HG03025 (cell line): ENCODE measurements at regions not wholly inside any gene's neighbourhood (a gene's known extent, or its start where the extent isn't known, plus 50 kb on each side); places are given as distances from the start of the nearest gene placed in this dataset.
"Not testable (repeated sequence)": the region's sequence is repeated elsewhere in the genome, so short reads cannot be mapped to it uniquely, and the experiment has no call there.

Source experiments
- ATAC-seq: cut with Tn5 transposase; IDR thresholded peaks from one replicate; pipeline ENCODE4 v1.9.1; 2021; ENCODE audit warnings: mild to moderate bottlenecking, moderate library complexity; ENCODE audit not compliant: unreplicated experiment, low FRiP score

DNA sequence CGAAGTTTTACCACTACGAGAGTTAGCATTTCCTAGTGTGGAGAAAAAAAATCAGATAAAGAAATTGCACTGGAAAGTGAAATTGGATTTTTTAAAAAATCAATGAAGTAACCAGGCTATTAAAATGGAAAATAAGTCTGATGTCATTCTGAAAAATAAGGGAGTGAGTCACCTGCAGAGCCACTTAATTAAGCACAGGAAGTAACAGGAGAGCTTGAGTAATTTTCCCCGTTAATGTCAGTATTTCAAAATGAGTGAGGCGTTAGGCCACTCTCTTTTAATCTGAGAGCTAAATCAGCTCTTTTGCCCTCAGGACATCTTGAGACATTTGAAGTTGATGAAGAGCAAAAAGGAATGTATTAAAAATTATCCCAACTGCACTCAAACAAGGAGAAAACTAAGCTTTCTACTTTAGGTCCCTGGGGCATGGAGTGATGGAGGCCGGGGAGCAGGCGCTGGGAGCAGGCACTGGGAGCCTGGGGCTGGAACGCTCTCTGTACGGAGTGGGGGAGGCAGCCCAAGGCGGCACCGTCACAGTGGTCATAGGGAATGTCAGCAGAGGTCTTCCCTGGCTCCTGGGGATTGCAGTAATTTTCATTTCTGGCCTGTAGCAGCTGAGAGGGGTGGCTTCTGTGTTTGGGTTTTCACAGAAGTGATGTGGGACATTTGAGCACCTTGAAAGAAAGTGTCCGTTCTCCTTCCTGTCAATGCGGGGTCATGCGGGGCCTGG, 194.6 kb downstream of the BCL2L11 start:
- ATAC-seq = not testable (repeated sequence)

DNA sequence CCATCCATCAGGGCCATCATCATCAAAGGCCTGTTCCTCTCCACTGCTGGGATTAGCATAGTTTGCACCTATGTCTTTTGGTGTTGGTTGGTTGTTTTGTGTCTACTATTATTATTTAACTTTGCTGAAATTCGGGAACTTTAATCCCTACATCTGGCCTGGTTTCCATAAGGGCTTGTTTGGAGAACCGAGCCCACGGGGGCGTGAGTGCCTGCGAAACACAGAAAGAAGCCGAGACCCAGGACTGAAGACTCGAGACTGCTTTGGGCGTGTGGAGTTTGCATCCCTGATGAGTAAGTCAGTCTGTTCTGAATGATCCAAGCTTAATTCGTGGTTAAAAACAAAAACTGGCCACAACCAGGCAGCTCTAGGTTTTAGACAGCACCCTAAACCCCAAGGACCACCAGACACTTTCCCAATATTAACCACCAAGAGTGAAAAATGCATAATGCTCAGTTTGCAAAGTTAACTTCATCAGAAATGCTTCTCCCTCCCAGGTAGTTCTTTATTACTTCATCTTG, 195.6 kb downstream of the BCL2L11 start:
- ATAC-seq = not testable (repeated sequence)

DNA sequence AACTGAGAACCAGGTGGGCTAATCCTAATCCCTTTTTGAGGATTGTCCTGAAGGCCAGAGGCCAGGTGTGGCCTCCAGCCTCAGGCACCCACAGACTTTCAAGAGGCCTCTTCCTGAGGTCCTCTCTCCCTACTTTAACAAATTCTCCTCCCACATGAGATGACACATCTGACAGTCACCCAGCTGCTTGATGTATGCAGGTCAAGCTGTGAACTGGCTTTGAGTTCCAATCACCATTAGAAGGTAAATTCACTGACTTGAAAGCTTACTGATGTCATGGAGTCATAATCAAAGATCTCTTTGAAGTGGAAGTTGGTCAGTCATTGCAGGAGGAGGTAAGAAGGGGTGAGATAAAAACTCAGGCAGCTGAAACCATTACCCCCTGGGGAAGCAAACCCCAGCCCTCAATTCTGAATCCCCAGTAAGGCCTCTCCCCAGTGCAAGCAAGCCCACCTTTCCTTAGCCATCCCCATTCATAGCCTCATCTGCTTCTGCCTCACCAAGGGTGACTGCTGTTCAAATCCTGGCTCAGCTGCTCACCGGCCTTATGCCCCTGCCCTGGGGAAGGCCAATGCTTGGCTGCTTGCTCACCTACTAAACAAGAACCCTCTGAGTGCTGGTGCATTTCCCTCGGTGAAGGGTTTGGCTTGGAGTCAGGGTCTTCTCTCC, 196.3 kb downstream of the BCL2L11 start:
- ATAC-seq = not testable (repeated sequence)

DNA sequence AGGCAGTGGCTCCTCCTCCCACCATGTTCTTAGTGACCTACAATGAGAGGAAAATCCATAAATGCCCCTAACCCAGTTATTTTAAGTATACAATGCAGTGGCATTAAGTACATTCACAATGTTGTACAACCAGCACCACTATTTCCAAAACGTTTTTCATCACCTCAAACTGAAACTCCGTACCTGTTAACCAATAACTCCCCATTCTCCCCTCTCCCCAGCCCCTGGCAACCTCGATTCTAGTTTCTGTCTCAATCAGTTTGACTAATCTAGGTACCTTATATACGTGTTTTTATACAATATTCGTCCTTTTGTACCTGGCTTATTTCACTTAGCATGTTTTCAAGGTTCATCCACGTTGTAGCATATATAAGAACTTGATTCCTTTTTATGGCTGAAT, 198.8 kb downstream of the BCL2L11 start:
- ATAC-seq = not testable (repeated sequence)

DNA sequence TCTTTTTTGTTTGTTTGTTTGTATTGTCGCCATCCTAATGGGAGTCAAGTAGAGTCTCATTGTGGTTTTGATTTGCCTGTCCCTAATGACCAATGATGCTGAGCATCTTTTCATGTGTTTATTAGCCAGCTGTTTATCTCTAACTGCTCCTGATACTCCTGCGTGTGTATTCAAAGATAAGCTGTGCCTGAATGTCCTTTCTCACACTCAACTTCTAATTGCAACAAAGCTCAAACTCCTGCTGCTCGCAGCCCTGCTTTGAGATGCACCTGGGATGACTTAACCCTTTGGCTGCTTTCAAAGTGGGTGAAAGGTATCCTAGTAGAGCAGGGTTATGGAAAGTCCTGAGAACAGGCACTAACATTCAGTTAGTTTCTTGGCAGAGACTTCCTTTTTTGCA, 199.6 kb downstream of the BCL2L11 start:
- ATAC-seq = not testable (repeated sequence)

DNA sequence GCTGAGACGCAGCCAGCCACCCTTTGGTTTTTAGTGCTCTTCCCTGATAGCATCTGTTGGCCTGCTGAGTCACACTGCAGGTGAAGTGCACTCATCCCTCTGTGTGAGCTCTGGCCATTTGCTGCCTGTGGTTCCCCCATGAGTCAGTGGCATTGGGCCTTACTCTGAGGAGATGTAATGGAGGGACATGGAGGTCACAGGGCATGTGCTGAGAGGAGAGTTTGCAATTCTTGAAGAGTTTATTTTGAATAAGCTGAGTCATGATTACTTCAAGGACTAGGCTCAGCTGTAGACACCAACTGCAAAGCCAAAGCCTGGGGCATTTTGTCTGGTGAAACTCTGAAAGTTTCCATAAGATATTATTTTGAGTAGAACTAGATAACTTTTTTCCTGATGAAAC, 200.3 kb downstream of the BCL2L11 start:
- not testable (repeated sequence) for ATAC-seq

DNA sequence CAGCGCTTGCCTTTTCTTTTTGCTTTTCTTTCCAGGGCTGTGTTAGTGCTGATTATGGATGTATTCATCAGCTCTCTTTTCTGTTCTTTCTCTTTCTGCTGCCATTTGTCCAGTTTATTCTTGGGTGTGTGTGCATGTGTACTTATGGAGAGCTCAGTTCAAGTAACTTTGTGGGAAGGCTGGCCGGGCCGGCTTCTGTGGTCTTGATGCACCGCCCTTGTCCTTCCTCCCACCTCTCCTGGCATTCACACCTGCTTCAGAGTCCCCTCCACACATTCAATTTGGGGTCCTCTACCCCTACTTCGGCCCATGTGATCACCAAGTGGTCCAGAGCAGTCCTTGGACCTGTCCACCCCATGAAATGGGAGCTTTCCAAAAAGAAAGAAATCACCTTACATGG, 202.7 kb downstream of the BCL2L11 start:
- not testable (repeated sequence) for ATAC-seq

DNA sequence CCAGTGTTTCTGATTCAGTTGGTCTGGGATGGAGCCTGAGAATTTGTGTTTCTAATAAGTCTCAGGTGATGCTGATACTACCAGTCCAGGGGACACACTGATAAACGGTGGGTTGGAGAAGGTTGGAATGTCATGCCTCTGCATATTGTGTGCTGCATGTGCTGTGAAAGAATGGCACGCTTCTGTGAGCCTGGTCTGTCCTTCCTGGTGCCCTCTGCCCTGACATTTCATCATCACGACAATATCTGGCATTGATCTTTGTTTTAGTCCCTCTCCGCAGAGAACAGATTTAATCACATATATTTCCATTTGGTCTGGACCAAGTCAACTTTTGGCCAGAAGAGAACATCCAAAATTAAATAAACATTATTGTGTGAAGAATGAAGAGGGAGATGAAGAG, 207.0 kb downstream of the BCL2L11 start:
- ATAC-seq = not testable (repeated sequence)

DNA sequence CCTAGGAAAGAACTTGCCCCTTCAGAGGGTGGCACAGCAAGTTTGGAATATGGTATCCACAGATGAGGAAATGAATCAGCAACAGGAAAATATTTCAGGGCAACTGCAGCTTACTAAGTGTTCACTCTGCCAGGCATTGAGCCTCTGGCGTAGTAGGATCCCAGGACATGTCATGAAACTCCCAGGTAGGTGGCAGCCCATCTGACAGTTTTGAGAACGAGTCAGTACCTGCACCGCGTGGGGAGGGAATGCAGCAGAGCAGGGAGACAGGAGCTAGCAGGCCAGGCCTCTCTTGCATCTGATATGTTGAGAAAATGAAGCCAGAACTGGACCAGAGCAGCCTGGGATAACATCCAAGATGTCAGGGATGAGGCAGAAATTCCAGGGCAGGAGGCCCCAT, 208.6 kb downstream of the BCL2L11 start:
- not testable (repeated sequence) for ATAC-seq

DNA sequence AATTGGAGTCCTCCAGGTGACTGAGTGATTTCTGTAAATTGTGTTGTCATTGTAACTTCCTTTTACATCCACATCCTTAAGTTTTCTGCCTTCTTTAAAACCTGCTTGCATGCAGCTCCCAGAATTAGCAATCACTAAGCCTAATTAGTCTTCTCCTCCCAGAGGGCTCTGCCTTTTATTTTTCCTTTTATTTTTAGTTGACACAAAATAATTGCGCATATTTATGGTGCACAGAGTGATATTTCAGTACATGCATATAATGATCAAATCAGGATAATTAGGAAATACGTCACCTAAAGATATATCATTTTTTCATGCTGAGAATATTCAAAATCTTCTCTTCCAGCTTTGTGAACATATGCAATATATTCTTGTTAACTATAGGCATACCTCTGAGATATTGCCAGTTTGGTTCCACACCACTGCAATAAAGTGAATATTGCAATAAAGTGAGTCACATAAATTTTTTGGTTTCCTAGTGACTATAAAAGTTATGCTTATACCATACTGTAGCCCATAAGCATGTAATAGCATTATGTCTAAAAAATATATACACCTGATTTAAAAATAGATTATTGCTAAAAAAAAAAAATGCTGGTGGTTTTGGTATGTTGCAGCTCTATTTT, 210.5 kb downstream of the BCL2L11 start:
- not testable (repeated sequence) for ATAC-seq

DNA sequence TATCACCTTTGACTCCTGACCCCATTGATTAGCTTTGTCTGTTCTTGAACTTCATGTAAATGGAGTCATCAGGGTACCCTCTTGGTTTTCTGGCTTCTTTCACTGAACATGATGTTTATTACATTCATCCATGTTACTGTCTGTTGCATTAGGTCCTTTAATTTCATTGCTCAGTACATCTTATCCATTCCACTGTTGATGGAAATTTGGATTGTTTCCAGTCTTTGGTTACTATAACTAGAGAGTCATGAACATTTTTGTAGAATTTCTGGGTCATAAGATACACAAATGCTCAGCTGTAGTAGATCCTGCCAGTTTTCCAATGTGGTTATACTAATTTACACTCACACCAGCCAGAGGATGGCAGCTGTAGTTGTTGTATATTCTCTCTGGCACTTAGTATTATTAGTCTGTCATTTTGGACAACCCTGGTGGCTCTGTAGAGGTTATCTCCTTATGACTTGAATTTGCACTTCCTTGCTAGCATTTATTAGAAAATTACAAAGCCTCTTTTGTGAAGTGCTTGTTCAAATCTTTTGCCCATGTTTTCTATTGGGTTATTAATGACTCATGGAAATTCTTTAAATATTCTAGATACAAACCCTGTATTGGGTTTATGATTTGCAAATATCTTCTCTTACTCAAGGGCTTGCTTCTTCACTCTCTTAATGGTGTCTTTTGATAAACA, 214.7 kb downstream of the BCL2L11 start:
- ATAC-seq = not testable (repeated sequence)

DNA sequence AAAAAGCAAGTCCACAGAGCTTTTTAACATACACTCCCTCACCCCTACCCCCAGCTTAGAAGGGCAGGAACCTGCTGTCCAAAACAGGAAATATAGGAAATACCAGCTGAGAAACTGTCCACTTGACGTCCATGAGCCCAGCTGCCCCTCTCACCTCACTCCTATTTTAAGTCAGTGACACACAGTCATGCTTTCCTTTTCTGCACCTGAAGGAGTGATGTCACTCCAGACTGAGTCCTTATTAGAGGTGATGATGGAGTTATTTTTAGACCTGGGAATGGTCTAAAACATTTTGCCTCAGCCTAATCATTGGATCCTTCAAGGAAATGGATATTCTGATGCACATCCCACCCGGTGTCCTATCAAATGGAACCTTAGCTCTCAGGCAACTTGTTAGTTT, 217.8 kb downstream of the BCL2L11 start:
- ATAC-seq = not testable (repeated sequence)

DNA sequence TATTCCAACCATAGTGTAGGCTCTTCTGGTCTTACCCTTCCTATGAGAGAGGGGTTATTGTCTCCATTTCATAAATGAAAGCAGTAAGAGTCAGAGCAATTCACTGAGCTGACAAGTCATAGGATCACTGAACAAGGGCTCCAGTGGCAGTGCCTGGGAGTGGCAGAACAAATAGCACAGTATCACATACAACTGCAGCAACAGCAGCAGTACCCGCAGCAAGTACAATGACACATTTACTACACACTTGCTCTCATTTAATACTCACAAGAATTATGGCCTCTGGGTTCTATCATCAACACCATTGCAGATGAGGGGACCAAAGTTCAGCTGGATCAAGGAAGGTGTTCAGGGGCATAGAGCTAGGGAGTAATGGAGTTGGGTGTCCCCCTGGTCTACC, 218.8 kb downstream of the BCL2L11 start:
- ATAC-seq = not testable (repeated sequence)

DNA sequence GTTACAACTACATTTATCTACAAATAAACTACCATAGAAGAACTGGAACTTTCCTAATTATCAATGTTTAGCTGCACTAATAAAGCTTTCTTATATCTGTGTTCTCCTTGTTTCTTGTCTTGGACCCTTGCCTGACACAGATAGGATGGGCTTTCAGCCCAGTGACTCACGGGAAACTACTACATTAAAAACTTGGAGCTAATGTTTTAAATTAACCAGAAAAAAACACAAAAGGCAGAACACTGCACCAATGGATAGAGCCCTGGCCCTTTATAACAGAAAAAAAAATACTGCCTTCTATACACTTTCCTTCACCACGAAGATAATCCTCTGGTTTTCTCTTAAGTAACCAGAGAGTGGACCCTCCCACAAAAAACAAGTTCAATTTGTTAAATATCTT, 223.9 kb downstream of the BCL2L11 start:
- ATAC-seq = not testable (repeated sequence)

DNA sequence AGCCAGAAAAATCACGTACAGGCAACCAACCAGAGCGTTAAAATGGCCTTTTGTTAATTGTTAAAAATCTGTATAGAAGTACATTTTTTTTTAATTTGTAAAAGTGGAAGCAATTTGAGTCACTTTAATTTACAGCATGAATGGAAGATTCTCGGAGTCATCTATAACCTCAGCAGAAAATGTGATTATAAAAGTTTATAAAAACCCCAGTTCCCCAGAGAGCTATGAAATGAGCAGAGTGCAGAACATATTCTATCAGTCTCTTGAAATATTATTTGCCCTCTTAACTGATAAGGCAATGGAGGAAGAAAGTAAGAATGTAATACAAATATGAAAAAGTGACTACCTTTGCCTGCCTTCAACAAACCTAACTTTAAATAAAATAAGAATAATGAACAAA, 224.7 kb downstream of the BCL2L11 start:
- ATAC-seq = not testable (repeated sequence)

DNA sequence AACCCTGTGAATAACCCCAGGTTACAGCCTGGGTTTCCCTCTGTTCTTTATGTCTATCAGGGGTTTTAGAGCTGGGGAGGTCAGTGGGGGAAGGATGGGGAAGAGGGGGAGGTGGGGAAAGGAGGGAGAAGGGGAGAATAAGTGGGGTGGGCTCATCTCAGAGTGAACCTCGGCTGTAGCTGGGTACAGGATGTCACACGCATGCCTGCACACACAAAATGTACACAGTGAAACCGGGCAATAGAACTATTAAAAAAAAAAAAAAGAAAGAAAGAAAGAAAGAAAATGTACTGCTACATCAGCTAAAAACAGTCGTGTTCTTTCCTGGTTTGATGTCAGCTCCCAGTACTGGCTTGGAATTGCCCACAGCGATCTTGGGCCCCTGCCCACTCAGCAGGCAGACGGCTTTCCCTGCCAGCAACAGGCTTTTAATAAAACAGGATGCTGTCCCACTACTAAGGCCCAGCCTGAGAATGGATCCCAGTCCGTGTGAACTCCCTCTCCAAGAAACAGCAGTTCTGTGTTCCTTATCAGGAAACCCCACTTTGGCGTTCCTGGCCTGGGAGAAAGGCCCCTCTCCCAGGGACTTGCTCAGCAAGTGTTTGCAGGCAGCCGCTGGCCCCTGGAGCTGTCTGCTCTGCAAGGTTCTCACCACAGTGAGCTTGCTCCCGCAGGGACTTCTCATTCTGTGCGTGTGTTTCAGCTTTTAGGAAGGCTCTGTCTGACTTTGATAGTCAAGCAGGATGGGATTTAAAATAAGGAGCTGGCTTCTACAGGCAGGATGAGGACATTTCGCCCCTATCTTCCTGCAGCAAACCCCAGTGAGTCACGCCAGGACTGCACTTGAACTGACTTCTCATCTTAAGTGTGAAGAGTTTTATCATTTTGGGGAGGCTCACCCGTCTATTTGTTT, 225.6 kb downstream of the BCL2L11 start:
- ATAC-seq = not testable (repeated sequence)

DNA sequence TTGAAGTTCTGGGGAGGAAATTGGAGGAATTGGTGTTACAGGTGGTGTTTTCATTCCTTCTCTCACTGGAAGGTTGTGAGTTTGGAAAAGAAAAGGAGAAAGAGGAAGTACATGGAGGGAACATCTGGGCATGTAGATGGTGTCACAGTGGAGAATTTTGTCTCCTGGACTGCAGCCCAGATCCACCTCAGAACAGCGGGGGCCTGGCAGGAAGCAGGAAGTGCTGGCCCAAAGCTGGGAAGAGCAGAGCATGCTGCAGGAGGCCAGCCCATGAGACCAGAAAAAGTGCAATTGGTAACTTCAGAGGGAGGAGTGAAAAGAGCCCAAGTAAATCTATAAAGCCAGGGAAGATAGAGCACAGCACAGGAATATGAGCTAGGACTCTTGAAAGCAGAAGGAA, 227.0 kb downstream of the BCL2L11 start:
- ATAC-seq = not testable (repeated sequence)

DNA sequence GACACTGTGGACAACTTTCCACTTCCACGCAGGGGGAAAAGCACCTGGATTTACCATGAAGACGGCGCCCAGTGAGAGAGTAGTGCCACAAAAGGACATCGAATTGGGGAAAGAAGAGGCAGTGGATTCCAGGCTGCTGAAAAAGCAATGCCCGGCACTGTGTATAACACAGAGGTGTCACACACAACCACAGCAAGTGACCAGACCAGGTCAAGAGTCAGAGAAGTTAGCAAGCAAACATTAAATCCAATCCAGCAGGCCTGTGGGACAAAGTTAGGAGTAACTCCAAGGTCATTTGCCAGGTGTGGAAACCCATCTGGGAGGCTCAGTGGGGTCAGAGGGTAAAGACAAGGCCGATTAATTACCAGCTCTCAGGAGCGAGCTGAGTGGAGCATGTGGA, 227.6 kb downstream of the BCL2L11 start:
- not testable (repeated sequence) for ATAC-seq

DNA sequence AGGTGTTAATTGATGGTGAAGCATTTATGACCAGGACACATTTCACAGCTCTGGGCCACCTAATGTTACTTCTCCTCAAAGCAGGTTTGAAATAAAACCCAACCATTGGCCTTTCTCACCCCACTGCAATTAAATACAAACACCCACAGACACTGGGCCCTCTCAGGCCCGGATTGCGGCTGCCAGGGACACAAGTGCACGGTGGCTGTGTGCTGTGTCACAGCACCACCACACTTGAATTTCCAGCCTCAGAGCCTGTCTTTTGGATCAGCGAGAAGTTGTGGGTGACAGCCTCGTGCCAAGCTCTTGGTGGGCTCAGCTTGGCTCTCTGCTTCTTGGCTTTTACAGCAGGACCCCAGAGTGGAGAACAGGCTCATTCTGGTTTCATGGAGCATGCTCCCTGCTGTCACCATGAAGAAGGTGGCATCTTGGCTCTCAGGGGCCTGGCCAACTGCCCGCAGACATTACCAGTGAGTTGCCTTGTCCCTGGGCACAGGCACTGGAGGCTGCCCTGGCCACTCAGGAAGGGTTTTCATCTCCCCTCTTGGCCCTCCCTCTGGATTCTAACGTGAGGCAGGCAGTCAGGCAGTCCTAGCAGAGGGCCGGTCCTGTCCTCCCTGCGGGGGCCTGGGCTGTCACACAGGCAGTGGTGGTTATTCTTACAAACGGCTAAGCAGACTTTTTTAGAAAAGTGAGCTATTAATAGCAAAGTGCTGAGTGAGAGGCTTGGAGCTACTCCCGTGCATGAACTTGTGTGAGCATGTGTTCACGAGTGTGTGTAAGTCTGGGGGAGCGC, 234.5 kb downstream of the BCL2L11 start:
- ATAC-seq = not testable (repeated sequence)
